ENCODE measurements at regions not wholly inside any gene's neighbourhood (a gene's known extent, or its start where the extent isn't known, plus 50 kb on each side); places are given as distances from the start of the nearest gene placed in this dataset.

DNA sequence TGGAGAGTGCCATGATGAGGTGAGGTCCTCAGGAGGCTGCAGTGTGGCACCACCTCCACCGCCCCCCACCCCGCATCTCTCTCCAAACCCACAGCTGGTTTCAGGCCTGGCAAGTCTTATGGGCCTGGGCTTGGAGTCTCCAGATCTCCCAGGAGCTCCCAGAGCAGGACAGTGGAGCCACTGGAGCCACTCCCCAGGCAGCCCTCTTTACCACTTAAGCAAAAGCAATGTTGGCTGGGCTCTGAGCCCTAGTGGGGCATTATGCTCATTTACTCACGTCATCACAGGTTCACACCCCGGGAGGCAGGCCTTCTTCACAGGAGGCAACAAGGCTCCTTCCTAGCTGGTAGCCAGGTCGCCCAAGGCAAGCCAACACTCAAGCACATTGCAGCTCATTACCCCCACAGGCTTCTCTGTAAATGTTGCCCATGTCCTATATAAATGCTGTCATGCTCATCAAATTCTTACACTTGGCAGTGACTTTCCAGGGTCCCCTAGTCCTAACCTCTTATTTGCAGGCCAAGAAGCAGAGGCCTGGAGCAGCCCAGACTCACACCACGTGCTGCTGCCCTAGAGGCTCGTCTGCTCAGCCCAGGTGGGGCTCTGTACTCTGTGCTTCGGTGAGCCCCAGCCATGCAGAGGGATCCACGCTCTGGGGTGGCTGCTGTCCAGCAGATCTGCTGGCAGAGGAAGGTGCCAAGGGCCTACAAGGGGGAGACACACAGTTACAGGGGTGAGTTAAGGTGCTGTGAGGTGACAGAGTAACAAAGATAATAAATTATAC, 459.3 kb downstream of the MATN1 start:
- no peak for DNase-seq (ENCODE audit: low read depth)
- no peak overlapping the region for H3K4me3 ChIP-seq (replicated peaks; ENCODE audit: low read depth, low read length)
- TF ChIP-seq CTCF (IDR thresholded peaks at IDR 0.05; ENCODE audit: low read length, missing control alignments), result no peak

- DNase-seq (ENCODE audit: low read depth), result no peak
- TF ChIP-seq CTCF (IDR thresholded peaks at IDR 0.05; ENCODE audit: low read length, missing control alignments), result no peak
- H3K4me3 ChIP-seq (replicated peaks; ENCODE audit: low read depth, low read length), result no peak overlapping the region
These were observed 460.0 kb downstream of the MATN1 start for GRCh38 chr1:30263405-30263804.

GRCh38 chr1:30262158-30262557, 461.2 kb downstream of the MATN1 start:
- DNase-seq (ENCODE audit: low read depth), result no peak
- no peak for TF ChIP-seq CTCF (IDR thresholded peaks at IDR 0.05; ENCODE audit: low read length, missing control alignments)
- no peak overlapping the region for H3K4me3 ChIP-seq (replicated peaks; ENCODE audit: low read depth, low read length)

DNA sequence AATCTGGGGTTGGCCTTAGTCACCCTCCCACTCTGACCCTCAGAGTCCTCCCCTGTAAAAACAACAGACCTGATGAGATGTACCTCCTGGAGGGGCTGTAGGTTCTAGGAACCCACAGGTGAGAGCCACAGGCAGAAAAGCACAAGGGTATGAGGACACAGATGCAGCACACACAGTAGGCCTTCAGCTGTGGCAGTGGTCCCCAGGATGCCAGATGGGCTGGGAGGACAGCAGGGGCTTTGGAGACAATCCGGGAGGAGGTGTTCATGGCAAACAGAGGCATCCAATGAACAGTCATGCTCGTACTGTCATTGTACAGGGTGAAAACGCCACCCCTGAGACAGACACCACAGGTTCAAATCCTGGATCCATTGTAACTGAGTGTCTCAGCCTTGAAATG, 463.1 kb downstream of the MATN1 start:
- TF ChIP-seq CTCF (IDR thresholded peaks at IDR 0.05; ENCODE audit: low read length, missing control alignments), result no peak
- no peak overlapping the region for H3K4me3 ChIP-seq (replicated peaks; ENCODE audit: low read depth, low read length)
- no peak for DNase-seq (ENCODE audit: low read depth)

- no peak for DNase-seq (ENCODE audit: low read depth)
- no peak for TF ChIP-seq CTCF (IDR thresholded peaks at IDR 0.05; ENCODE audit: low read length, missing control alignments)
These were observed 463.8 kb downstream of the MATN1 start for GRCh38 chr1:30259631-30260030.

GRCh38 chr1:30258876-30259275, 464.5 kb downstream of the MATN1 start:
- no peak overlapping the region for H3K4me3 ChIP-seq (replicated peaks; ENCODE audit: low read depth, low read length)
- no peak for TF ChIP-seq CTCF (IDR thresholded peaks at IDR 0.05; ENCODE audit: low read length, missing control alignments)
- DNase-seq (ENCODE audit: low read depth), result no peak

More at GRCh38 chr1:30259631-30260030, 463.8 kb downstream of the MATN1 start:
- H3K4me3 ChIP-seq (replicated peaks; ENCODE audit: low read depth, low read length), result no peak overlapping the region

DNA sequence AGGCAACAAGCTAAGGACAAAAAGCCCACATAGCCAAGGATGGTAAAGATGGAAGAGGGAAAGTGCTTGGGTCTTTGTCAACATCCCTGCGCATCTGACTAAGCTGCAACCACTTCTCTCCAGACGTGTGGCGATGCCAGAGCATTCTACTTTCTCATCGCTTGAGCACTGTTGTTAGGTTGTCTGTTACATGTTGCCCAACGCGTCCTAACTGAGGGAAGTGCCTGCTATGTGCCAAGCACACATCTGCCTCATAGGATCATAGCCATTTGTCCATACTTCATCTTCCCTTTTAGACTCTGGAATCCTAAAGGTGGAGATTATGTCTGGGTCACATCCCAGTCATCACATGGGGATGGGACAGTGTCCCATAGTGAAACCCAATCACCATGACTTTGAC, 464.9 kb downstream of the MATN1 start:
- no peak for DNase-seq (ENCODE audit: low read depth)
- H3K4me3 ChIP-seq (replicated peaks; ENCODE audit: low read depth, low read length), result no peak overlapping the region
- TF ChIP-seq CTCF (IDR thresholded peaks at IDR 0.05; ENCODE audit: low read length, missing control alignments), result no peak

Measured in fibroblast of pulmonary artery (primary cell).